Left hindlimb (tissue), 1 donor: ENCODE measurements at regions not wholly inside any gene's neighbourhood (a gene's known extent, or its start where the extent isn't known, plus 50 kb on each side); places are given as distances from the start of the nearest gene placed in this dataset.

Experiments used
- DNase-seq: peaks from one replicate; pipeline ENCODE4 v3.0.0-alpha.2; 2018

GRCh38 chr15:68871507-68871906, 50.8 kb upstream of the ANP32A start:
- DNase-seq = no peak

GRCh38 chr15:68874788-68875187, 54.1 kb upstream of the ANP32A start:
- DNase-seq = no peak

- peak; percentile 93 for DNase-seq
Observed at GRCh38 chr15:68875377-68876116, 54.8 kb upstream of the SPESP1 start.

- DNase-seq = no peak
Observed at GRCh38 chr15:68877626-68878025, 52.7 kb upstream of the SPESP1 start.

- DNase-seq = no peak
Observed at GRCh38 chr15:68880382-68880781, 49.9 kb upstream of the SPESP1 start.
